HUES6 (cell line): ENCODE measurements at regions not wholly inside any gene's neighbourhood (a gene's known extent, or its start where the extent isn't known, plus 50 kb on each side); places are given as distances from the start of the nearest gene placed in this dataset.

Experiments
- H3K27ac ChIP-seq: 2 replicates; pipeline ENCODE4 v1.7.0; 2013; ENCODE audit warnings: low read depth, mild to moderate bottlenecking, low read length, inconsistent platforms
- H3K27me3 ChIP-seq: 2 replicates; pipeline ENCODE4 v1.6.1; 2013; ENCODE audit warnings: low read length; ENCODE audit not compliant: control insufficient read depth, insufficient read depth
- H3K36me3 ChIP-seq: 2 replicates; pipeline ENCODE4 v1.6.1; 2013; ENCODE audit warnings: low read length; ENCODE audit not compliant: control insufficient read depth, insufficient read depth
- H3K4me1 ChIP-seq: 2 replicates; pipeline ENCODE4 v1.6.1; 2013; ENCODE audit warnings: low read length; ENCODE audit not compliant: control insufficient read depth, insufficient read depth
- H3K4me3 ChIP-seq: 2 replicates; pipeline ENCODE4 v1.5.1; 2013; ENCODE audit warnings: low read depth, low read length
- H3K9ac ChIP-seq: one replicate; pipeline ENCODE4 v1.6.1; 2013; ENCODE audit warnings: mild to moderate bottlenecking, low read length
- H3K9me3 ChIP-seq: 2 replicates; pipeline ENCODE4 v1.6.1; 2013; ENCODE audit warnings: low read depth, low read length; ENCODE audit not compliant: control insufficient read depth, insufficient read depth

- H3K9me3 ChIP-seq = peaks cover 76% of the 10 kb centered on the region
- H3K4me1 ChIP-seq = peaks cover 3% of the 10 kb centered on the region; the same call in 1 of the 2 replicates
- no peak overlapping the region for H3K27ac ChIP-seq
- no peak overlapping the region for H3K4me3 ChIP-seq
- no peak overlapping the region for H3K9ac ChIP-seq
- no peaks in the 10 kb centered on the region for H3K36me3 ChIP-seq
- H3K27me3 ChIP-seq = no peaks in the 10 kb centered on the region; the same call in 1 of the 2 replicates
Measured at GRCh38 chr22:47327241-47327640, 564.8 kb downstream of the TBC1D22A start.

- Histone ChIP-seq H3K27me3 (no peaks in the 10 kb centered on the region; the same call in 1 of the 2 replicates), H3K9me3 (peaks cover 77% of the 10 kb centered on the region)
Measured at GRCh38 chr22:47325249-47325648, 562.8 kb downstream of the TBC1D22A start.

GRCh38 chr22:47324435-47324990, 562.1 kb downstream of the TBC1D22A start:
- Histone ChIP-seq H3K4me3 (no peak overlapping the region), H3K36me3 (no peaks in the 10 kb centered on the region), H3K27me3 (no peaks in the 10 kb centered on the region; the same call in 1 of the 2 replicates), H3K27ac (no peak overlapping the region), H3K9ac (no peak overlapping the region), H3K4me1 (peaks cover 3% of the 10 kb centered on the region; the same call in 1 of the 2 replicates), H3K9me3 (peaks cover 72% of the 10 kb centered on the region)

More at GRCh38 chr22:47325249-47325648, 562.8 kb downstream of the TBC1D22A start:
- no peaks in the 10 kb centered on the region for H3K36me3 ChIP-seq
- no peak overlapping the region for H3K4me3 ChIP-seq
- no peak overlapping the region for H3K27ac ChIP-seq
- peaks cover 3% of the 10 kb centered on the region; the same call in 1 of the 2 replicates for H3K4me1 ChIP-seq
- H3K9ac ChIP-seq = no peak overlapping the region

- no peak overlapping the region for H3K27ac ChIP-seq
Measured at GRCh38 chr22:47323518-47323917, 561.1 kb downstream of the TBC1D22A start.

GRCh38 chr22:47322854-47323253, 560.4 kb downstream of the TBC1D22A start:
- Histone ChIP-seq H3K27ac (no peak overlapping the region), H3K9ac (no peak overlapping the region), H3K4me1 (no peaks in the 10 kb centered on the region), H3K9me3 (peaks cover 67% of the 10 kb centered on the region), H3K27me3 (no peaks in the 10 kb centered on the region; the same call in 1 of the 2 replicates), H3K36me3 (no peaks in the 10 kb centered on the region), H3K4me3 (no peak overlapping the region)

More at GRCh38 chr22:47323518-47323917, 561.1 kb downstream of the TBC1D22A start:
- Histone ChIP-seq H3K4me3 (no peak overlapping the region), H3K4me1 (no peaks in the 10 kb centered on the region), H3K36me3 (no peaks in the 10 kb centered on the region), H3K27me3 (no peaks in the 10 kb centered on the region; the same call in 1 of the 2 replicates), H3K9me3 (peaks cover 67% of the 10 kb centered on the region), H3K9ac (no peak overlapping the region)

- peaks cover 59% of the 10 kb centered on the region for H3K9me3 ChIP-seq
- no peak overlapping the region for H3K9ac ChIP-seq
- H3K4me3 ChIP-seq = no peak overlapping the region
Measured at GRCh38 chr22:47320560-47320959, 558.1 kb downstream of the TBC1D22A start.

GRCh38 chr22:47318041-47318737, 555.7 kb downstream of the TBC1D22A start:
- no peaks in the 10 kb centered on the region for H3K4me1 ChIP-seq
- no peaks in the 10 kb centered on the region for H3K36me3 ChIP-seq
- H3K9me3 ChIP-seq = peaks cover 44% of the 10 kb centered on the region
- no peaks in the 10 kb centered on the region for H3K27me3 ChIP-seq
- no peak overlapping the region for H3K27ac ChIP-seq
- H3K9ac ChIP-seq = no peak overlapping the region
- H3K4me3 ChIP-seq = no peak overlapping the region

More at GRCh38 chr22:47320560-47320959, 558.1 kb downstream of the TBC1D22A start:
- H3K27me3 ChIP-seq = no peaks in the 10 kb centered on the region; the same call in 1 of the 2 replicates
- H3K4me1 ChIP-seq = no peaks in the 10 kb centered on the region
- H3K27ac ChIP-seq = no peak overlapping the region
- no peaks in the 10 kb centered on the region for H3K36me3 ChIP-seq

- Histone ChIP-seq H3K9me3 (peaks cover 29% of the 10 kb centered on the region), H3K9ac (no peak overlapping the region), H3K27me3 (no peaks in the 10 kb centered on the region), H3K36me3 (no peaks in the 10 kb centered on the region), H3K4me1 (no peaks in the 10 kb centered on the region), H3K4me3 (no peak overlapping the region), H3K27ac (no peak overlapping the region)
Measured at GRCh38 chr22:47315862-47316419, 553.5 kb downstream of the TBC1D22A start.

- no peaks in the 10 kb centered on the region for H3K36me3 ChIP-seq
- no peak overlapping the region for H3K9ac ChIP-seq
- peaks cover 40% of the 10 kb centered on the region; the same call in 1 of the 2 replicates for H3K9me3 ChIP-seq
- no peaks in the 10 kb centered on the region for H3K4me1 ChIP-seq
- H3K4me3 ChIP-seq = no peak overlapping the region
- H3K27ac ChIP-seq = no peak overlapping the region
- H3K27me3 ChIP-seq = no peaks in the 10 kb centered on the region
Measured at GRCh38 chr22:47310601-47311000, 548.2 kb downstream of the TBC1D22A start.

- Histone ChIP-seq H3K27me3 (no peaks in the 10 kb centered on the region), H3K4me3 (no peak overlapping the region), H3K36me3 (no peaks in the 10 kb centered on the region), H3K9me3 (peaks cover 40% of the 10 kb centered on the region; the same call in 1 of the 2 replicates), H3K9ac (no peak overlapping the region), H3K27ac (no peak overlapping the region), H3K4me1 (no peaks in the 10 kb centered on the region)
Measured at GRCh38 chr22:47309946-47310345, 547.5 kb downstream of the TBC1D22A start.

GRCh38 chr22:47309476-47309875, 547.0 kb downstream of the TBC1D22A start:
- Histone ChIP-seq H3K4me3 (no peak overlapping the region), H3K27me3 (no peaks in the 10 kb centered on the region), H3K27ac (no peak overlapping the region), H3K4me1 (no peaks in the 10 kb centered on the region), H3K9me3 (peaks cover 45% of the 10 kb centered on the region; the same call in 1 of the 2 replicates), H3K36me3 (no peaks in the 10 kb centered on the region), H3K9ac (no peak overlapping the region)
